NAMALWA (cell line): ENCODE measurements at regions not wholly inside any gene's neighbourhood (a gene's known extent, or its start where the extent isn't known, plus 50 kb on each side); places are given as distances from the start of the nearest gene placed in this dataset.
"Not testable (repeated sequence)": the region's sequence is repeated elsewhere in the genome, so short reads cannot be mapped to it uniquely, and the experiment has no call there.

Experiments
- DNase-seq: peaks from one replicate; pipeline ENCODE4 v3.0.0-alpha.2; 2015; ENCODE audit warnings: low spot score

DNA sequence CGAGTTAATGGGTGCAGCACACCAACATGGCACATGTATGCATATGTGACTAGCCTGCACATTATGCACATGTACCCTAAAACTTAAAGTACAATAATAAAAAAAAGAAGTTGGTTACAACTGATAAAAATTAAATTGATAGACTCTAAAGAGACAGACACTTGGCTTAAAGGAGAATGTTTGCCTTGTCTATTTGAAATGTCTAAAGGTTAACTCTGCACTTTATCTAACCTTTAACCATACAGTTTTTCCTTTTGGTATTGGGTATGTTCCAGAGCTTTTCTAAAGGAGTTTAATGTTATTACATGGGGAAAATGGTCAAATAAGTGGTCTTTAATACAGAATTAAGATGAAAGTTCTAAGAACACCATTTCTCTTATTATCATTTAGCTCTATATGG lies 145.1 kb upstream of the HCCS start:
- DNase-seq, result no peak

DNA sequence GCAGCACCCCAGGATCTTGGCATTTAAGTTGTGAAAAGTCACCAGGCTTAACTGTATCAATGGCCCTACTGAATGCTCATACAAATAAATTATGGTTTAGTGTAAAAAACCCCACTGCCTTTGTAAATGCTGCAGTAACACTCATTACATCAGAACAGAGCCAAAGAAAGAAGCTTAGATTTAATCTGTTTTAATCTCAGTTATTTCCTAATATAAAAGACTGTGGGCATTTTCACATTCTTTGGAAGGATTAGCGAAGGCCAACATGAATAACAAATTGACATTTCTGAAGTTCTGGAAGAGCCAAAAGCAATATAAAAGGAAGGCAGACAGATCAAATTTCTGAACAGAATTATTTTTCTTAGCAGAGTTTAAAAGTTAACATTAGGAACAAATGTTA lies 140.0 kb upstream of the HCCS start:
- no peak for DNase-seq

DNA sequence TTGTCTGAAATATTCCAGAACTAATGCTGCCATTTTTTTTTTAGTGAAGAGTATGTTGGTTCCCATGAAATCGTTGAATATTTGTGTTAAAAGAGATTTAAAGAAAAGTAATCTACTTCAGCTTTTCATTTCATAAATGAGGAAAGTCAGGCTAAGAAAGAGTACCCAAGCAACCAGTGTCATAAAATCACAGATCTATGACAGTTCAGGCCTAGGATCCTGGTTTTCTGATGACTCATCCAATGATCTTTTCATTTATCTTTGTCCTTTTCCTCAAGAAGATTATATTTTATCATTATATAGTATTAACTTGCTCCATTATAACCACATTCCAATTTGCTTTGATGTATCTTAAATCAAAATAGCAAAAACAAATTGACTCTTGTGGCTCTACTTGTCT lies 139.4 kb upstream of the HCCS start:
- no peak for DNase-seq

GRCh38 chrX:10972706-10973105 lies 138.4 kb upstream of the HCCS start:
- DNase-seq, result no peak

DNA sequence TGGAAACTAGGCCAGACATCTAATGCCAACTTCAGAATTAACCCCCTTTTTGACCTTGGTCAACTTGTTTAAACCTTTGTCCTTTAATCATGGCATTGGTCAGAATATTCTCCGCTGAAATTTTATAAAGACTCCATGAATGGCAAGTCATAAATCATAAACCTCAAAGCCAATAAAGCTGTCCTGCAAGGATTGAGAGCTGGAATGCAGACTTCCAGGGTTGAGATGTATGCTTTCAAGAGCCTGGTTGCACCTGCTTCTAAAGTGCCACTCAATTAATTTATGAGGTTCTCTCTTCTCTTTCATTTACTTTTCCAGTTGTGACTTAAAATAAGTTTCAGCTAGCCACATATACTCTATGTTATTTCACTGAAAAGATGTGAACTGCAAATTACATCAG lies 136.2 kb upstream of the HCCS start:
- no peak for DNase-seq

- DNase-seq, result no peak
Measured at GRCh38 chrX:10979956-10980355, 131.2 kb upstream of the HCCS start.

DNA sequence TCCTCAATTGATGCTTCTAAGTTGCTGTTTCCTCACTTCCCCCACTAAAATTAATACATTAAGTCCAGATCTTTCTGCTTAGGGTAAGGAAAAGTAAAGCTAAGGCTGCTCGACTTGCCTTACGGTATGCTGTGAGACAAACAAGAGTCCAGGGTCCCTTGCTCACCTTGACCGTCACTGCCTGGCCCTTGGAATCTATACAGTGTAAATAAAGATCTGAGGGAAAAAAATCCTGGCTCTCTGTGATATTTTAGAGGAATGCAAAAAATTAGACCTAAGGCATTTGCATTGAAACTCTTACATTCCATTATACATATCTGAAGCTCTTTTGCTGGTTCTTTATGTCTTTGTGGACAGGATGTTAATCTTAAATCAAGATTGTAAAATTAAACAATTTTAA lies 129.6 kb upstream of the HCCS start:
- DNase-seq, result no peak

DNA sequence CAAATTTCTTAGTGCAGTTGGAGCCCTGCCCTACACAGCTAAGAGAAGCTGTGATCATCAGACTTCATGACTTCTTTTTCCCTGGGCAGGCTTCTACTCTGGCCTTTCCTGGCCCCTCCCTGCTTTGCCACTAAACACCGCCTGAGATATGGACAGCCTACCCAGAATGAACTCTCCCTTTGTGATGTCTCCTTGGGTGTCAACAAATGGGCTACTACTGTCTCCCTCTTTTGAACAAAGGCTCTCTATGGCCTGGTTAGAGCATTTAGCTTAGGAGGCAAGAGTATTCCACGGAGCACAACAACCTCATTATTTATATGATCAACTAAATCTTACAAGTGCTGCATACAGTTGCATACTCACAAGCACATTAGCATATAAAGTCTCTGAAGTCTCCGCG lies 127.6 kb upstream of the HCCS start:
- DNase-seq, result no peak

DNA sequence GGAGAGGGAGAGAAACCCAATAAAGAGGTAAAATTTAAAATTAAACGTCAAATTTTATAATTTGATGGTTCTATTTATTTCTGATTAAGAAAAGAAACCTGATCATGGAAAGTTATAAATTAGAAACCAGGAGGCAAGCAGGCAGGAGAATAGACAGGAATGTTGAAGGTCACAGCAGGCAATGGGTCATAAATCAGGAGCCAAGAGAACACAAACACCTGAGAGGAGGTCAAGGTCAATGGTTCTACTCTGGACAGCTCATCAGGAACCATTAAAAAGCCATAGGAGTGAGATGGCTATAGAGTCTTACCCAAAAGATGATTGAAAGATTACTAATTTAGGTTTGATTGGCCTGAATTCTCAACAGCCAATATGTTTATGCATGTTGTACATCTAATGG lies 126.9 kb upstream of the HCCS start:
- DNase-seq, result no peak

GRCh38 chrX:10986616-10987015 lies 124.5 kb upstream of the HCCS start:
- no peak for DNase-seq

DNA sequence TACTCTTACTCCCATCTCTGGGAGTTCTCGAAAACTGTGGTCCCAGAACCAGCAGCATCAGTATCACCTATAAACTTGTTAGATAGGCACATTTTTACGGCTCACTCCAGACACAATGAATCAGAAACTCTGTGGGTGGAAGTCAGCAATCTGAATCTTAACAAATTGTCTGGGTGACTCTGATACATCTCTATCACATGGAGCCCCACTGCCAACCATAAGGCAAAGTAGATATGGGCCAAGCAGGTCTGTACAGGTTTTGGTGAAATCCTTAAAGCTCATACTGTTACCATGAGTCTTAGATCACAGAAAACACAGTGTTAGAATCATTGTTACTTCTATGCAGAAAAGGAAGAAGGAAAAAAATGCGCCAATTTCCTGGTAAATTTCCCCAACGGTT lies 122.5 kb upstream of the HCCS start:
- DNase-seq, result no peak

- no peak for DNase-seq
Measured at GRCh38 chrX:10989386-10989785, 121.7 kb upstream of the HCCS start.

DNA sequence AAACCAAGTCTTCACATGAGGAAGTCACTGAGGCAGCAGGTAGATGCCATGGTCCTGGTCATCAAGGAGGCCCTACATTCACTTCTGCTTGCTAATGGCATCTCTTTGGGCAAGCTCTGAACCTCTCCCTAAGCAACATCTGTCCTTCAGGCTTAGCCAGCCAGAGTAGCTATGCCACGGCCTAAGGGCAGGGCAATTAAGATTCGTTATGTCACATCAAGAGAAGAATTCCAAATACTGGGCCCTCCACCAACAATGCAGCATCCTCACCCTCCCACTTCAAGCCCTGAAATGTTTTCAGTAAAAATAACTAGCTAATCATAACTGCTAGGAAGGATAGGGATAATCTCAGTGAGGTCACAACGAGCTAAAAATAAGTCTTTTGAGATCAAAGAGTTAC lies 120.7 kb upstream of the HCCS start:
- DNase-seq, result no peak

GRCh38 chrX:10990976-10991375 lies 120.2 kb upstream of the HCCS start:
- no peak for DNase-seq

DNA sequence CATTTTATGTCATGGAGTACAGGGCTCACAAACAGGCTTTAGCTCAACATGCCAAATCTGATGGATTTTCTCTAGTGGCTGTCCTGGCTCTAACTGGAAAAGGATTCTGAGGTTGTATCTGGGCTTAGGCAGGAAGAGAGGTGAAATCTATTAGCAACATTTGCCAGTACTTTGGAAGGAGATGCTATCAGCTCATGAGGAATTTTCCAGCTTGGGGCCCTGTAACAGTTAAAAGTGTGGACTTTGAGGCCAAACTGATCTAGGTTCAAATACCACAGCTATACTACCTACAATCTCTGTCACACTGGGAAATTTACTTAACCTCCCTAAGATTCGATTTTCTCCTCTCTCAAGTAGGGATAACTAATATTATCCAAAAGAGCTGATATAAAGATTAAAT lies 119.0 kb upstream of the HCCS start:
- DNase-seq, result no peak

- DNase-seq, result not testable (repeated sequence)
Measured at GRCh38 chrX:11007076-11007475, 104.1 kb upstream of the HCCS start.

GRCh38 chrX:11010476-11010875 lies 100.7 kb upstream of the HCCS start:
- no peak for DNase-seq

DNA sequence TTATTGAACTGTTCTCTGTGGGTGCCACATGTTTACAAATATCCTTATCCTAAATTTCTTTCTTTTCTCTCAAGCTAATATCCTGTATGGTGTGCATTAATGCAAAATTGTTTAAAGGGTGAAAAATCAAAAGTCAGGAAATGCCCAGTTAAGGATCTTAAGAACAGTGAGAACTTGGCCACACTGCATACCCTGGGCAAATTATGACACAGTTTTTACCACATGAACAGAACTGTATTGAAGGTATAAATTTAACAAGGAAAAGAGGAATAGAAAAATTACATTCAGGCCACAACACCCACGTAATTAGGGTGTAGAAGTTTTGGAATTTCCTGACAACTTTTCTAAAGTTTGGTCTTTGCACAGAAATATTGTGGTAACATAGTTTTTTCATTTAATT lies 94.4 kb upstream of the HCCS start:
- no peak for DNase-seq

DNA sequence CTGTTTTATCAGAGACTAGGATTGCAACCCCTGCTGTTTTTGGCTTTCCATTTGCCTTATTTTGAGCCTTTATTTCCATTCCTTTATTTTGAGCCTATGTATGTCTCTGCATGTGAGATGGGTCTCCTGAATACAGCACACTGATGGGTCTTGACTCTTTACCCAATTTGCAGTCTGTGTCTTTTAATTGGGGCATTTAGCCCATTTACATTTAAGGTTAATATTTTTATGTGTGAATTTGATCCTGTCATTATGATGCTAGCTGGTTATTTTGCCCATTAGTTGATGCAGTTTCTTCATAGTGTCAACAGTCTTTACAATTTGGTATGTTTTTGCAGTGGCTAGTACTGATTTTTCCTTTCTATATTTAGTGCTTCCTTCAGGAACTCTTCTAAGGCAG lies 88.5 kb upstream of the HCCS start:
- DNase-seq, result not testable (repeated sequence)

- no peak for DNase-seq
Measured at GRCh38 chrX:11039926-11040325, 71.2 kb upstream of the HCCS start.

- DNase-seq, result no peak
Measured at GRCh38 chrX:11040405-11040804, 70.7 kb upstream of the HCCS start.

DNA sequence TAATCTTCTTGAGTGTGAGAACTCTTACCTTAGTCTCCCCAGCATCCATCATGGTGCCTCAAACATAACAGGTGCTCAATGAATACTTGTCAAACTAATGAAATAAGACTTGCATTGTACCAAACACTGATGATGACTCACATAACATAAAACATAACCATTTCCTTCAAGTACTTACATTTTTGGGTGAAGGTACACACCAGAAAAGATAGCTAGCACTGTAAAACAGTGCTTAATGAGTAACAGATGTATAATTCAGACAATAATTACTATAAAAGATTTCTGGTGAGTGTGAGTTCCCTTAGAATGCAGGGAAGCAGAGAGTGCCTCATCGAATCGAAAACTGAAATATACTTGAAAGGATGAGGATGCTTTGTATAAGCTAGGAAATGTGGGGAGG lies 70.1 kb upstream of the HCCS start:
- no peak for DNase-seq

DNA sequence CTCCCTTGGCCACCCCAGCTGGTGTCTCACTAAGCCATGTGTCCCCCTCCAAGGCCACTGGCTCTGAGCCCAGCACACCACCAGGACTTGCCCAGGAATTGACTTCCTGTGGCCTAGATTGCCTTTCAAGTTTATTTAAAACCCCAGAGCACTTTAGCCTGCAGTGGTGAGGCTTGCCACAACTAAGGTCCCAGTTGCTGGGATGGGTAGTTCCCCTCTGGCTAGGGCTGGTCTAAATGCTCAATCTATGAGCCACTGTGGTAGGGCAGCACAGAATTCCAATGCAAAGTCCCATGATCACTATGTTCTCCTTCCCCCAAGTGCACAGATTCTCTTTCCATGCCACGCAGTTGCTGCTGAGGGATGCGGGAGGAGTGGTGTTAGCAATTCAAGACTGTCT lies 61.1 kb upstream of the HCCS start:
- no peak for DNase-seq

DNA sequence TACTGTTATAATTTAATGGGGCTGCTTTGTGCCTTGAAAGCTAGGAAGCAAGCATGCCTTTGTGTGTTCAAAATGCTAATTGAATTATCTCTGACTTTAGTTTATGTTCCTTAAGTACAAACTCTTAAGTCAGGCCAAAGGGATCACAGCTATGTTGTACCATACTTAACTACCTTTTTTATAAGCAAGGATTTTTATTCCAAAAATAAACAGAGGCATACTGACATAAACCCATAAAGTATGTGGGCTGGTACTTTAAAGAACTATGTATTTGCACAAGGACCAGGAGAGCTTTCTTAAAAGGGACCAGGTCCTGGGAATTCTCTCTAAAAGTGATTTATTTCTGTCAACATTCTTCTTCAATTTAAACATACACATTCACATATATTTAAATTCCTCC lies 57.8 kb upstream of the HCCS start:
- no peak for DNase-seq
